ENCODE measurements at regions not wholly inside any gene's neighbourhood (a gene's known extent, or its start where the extent isn't known, plus 50 kb on each side); places are given as distances from the start of the nearest gene placed in this dataset.

GRCh38 chr12:115305867-115306266, 621.9 kb upstream of the TBX3 start:
- DNase-seq: no peak
- CTCF ChIA-PET: interaction anchor here (0.6 kb wide), 1 partner anchor 24 kb away, joined by 3 read pairs; no protein-coding TSS in a partner anchor
- peaks cover 21% of the 10 kb centered on the region for H3K9me3 Mint-ChIP-seq (ENCODE audit: low read depth, unreplicated experiment)
- H3K36me3 Mint-ChIP-seq (ENCODE audit: insufficient read depth, unreplicated experiment): no peaks in the 10 kb centered on the region
- intact Hi-C loops (cut with micrococcal nuclease; ENCODE audit: unreplicated experiment): no loop called here
- BruUV-seq (replicated peaks): no TSS peak
- no peak overlapping the region for H3K4me3 Mint-ChIP-seq (ENCODE audit: low read depth, unreplicated experiment)
- H3K27ac Mint-ChIP-seq (ENCODE audit: unreplicated experiment): no peak overlapping the region
- TF ChIP-seq CTCF (IDR thresholded peaks at IDR 0.05; ENCODE audit: unreplicated experiment): no peak
- no peaks in the 10 kb centered on the region for H3K4me1 Mint-ChIP-seq (ENCODE audit: low read depth, unreplicated experiment)
- no peaks in the 10 kb centered on the region for H3K27me3 Mint-ChIP-seq (ENCODE audit: unreplicated experiment)

GRCh38 chr12:115305275-115305674, 621.3 kb upstream of the TBX3 start:
- Mint-ChIP-seq H3K4me1 (ENCODE audit: low read depth, unreplicated experiment) (no peaks in the 10 kb centered on the region), H3K9me3 (ENCODE audit: low read depth, unreplicated experiment) (peaks cover 21% of the 10 kb centered on the region), H3K4me3 (ENCODE audit: low read depth, unreplicated experiment) (no peak overlapping the region), H3K27me3 (ENCODE audit: unreplicated experiment) (no peaks in the 10 kb centered on the region), H3K27ac (ENCODE audit: unreplicated experiment) (no peak overlapping the region), H3K36me3 (ENCODE audit: insufficient read depth, unreplicated experiment) (no peaks in the 10 kb centered on the region)
- intact Hi-C loops (cut with micrococcal nuclease; ENCODE audit: unreplicated experiment): no loop called here
- BruUV-seq (replicated peaks): no TSS peak
- CTCF ChIA-PET: interaction anchor here (0.6 kb wide), 1 partner anchor 23 kb away, joined by 3 read pairs; no protein-coding TSS in a partner anchor
- no peak for DNase-seq
- TF ChIP-seq CTCF (IDR thresholded peaks at IDR 0.05; ENCODE audit: unreplicated experiment): no peak

GRCh38 chr12:115303723-115304309, 619.8 kb upstream of the TBX3 start:
- Mint-ChIP-seq H3K9me3 (ENCODE audit: low read depth, unreplicated experiment) (peaks cover 24% of the 10 kb centered on the region), H3K27ac (ENCODE audit: unreplicated experiment) (no peak overlapping the region), H3K36me3 (ENCODE audit: insufficient read depth, unreplicated experiment) (no peaks in the 10 kb centered on the region), H3K4me3 (ENCODE audit: low read depth, unreplicated experiment) (no peak overlapping the region), H3K4me1 (ENCODE audit: low read depth, unreplicated experiment) (no peaks in the 10 kb centered on the region), H3K27me3 (ENCODE audit: unreplicated experiment) (no peaks in the 10 kb centered on the region)
- no peak for DNase-seq
- no TSS peak for BruUV-seq (replicated peaks)
- no peak for TF ChIP-seq CTCF (IDR thresholded peaks at IDR 0.05; ENCODE audit: unreplicated experiment)
- CTCF ChIA-PET: no interaction called here
- intact Hi-C loops (cut with micrococcal nuclease; ENCODE audit: unreplicated experiment): no loop called here

- Mint-ChIP-seq H3K4me1 (ENCODE audit: low read depth, unreplicated experiment) (no peaks in the 10 kb centered on the region), H3K4me3 (ENCODE audit: low read depth, unreplicated experiment) (no peak overlapping the region), H3K9me3 (ENCODE audit: low read depth, unreplicated experiment) (peaks cover 28% of the 10 kb centered on the region), H3K27ac (ENCODE audit: unreplicated experiment) (no peak overlapping the region), H3K27me3 (ENCODE audit: unreplicated experiment) (no peaks in the 10 kb centered on the region), H3K36me3 (ENCODE audit: insufficient read depth, unreplicated experiment) (no peaks in the 10 kb centered on the region)
- CTCF ChIA-PET: no interaction called here
- DNase-seq: no peak
- no peak for TF ChIP-seq CTCF (IDR thresholded peaks at IDR 0.05; ENCODE audit: unreplicated experiment)
- no TSS peak for BruUV-seq (replicated peaks)
- intact Hi-C loops (cut with micrococcal nuclease; ENCODE audit: unreplicated experiment): no loop called here
Observed at GRCh38 chr12:115297445-115297844, 613.5 kb upstream of the TBX3 start.

All from Calu3 (cell line).